ENCODE measurements at regions not wholly inside any gene's neighbourhood (a gene's known extent, or its start where the extent isn't known, plus 50 kb on each side); places are given as distances from the start of the nearest gene placed in this dataset.
"Not testable (repeated sequence)": the region's sequence is repeated elsewhere in the genome, so short reads cannot be mapped to it uniquely, and the experiment has no call there.

DNA sequence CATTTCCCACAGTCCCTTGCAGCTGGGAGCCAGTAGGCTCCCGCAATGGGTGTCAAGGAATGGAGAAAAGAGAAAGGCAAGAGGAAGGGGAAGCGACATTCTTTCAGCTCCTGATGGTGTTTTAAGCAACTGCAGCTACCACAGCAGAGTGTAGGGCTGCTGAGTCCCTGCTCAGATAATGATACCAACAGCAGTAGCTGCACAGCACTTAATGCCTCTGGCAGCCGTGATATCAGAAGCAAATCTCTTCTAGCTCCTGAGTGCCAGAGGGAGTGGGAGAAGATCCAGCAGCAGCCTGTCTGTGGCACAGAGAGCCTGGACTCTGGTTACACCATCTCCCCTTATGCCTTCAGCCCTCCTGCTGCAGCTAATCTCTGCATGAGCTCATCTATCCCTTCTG, 186.1 kb upstream of the LMCD1 start:
- FAIRE-seq = not testable (repeated sequence)

DNA sequence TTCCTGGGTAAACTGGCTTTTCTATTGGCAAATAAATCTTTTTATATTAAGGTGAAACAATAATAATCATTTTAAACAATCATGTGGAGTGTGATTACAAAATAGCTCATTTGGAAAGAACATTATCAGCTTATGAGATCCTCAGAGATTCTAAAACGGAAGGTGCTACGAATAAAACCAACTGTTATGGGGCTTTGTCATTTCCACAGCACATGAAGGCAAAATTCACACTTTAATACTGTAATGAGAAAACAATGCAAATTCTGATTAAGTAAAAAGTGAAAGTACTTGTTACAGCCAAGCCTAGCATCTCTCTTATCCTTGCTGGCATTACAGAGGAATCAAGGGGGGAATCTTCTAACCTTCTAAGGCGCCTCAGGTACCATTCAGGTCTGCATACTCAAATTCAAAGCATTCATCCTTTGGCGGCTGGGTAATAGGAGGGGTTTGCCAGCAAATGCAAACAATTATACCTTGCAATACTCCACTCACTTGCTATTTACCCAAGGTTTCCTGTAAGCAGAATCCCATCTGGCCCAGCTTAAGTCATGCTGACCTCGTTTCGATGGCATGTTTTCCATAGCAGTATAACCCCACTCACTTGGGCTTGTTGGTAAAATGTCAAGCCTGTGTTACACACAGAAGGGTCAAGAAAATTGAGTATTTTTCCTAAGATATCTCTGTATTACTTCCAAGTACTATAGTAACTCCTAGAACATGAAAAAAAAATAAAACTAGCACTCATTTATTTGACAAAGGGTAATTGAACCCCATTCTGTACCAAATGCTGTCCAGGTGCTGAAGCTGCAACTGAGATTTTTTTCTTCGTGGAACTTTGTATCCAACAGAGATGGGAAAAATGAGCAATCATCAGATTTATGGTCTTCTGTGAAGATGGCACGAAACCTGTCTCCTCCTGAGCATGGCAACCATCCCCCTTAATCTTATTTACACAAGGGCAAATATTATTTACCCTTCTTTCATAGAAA, 183.7 kb upstream of the LMCD1 start:
- FAIRE-seq = no peak

GRCh38 chr3:8319935-8320634, 181.5 kb upstream of the LMCD1 start:
- FAIRE-seq = no peak

GRCh38 chr3:8320711-8321458, 180.7 kb upstream of the LMCD1 start:
- no peak for FAIRE-seq

GRCh38 chr3:8324747-8325146, 176.9 kb upstream of the LMCD1 start:
- no peak for FAIRE-seq

DNA sequence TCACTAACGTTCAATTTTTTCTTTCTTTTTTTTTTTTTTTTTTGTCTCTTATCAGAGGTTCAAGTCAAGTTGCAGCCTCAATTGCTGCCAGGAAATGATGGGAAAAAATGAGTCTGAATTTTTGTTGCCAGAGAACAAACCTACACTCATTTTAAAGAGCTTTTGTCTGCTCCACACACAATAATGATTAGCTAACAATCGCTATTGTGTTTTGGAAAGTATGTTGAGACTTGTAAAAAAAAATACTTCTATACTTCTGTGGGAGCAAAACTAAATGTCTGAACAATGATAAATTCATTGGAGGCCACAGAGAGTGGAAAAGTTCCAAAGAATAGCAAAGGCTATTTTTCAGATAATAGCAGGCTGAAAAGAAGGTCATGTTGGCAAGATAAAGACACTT, 176.3 kb upstream of the LMCD1 start:
- no peak for FAIRE-seq

DNA sequence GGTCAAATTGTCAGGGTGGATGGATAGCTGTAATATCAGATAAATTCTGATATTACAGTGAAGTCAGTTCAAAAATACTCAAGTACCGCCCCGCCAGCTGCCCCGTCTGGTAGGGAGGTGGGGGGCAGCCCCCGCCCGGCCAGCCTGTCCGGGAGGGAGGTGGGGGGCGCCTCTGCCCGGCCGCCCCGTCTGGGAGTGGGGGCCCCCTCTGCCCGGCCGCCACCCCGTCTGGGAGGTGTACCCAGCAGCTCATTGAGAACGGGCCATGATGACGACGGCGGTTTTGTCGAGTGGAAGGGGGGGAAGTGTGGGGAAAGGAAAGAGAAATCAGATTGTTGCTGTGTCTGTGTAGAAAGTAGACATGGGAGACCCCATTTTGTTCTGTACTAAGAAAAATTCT, 175.8 kb upstream of the LMCD1 start:
- FAIRE-seq = not testable (repeated sequence)

GRCh38 chr3:8327739-8328138, 173.9 kb upstream of the LMCD1 start:
- no peak for FAIRE-seq

- FAIRE-seq = no peak
These were observed 172.7 kb upstream of the LMCD1 start for GRCh38 chr3:8328967-8329366.

DNA sequence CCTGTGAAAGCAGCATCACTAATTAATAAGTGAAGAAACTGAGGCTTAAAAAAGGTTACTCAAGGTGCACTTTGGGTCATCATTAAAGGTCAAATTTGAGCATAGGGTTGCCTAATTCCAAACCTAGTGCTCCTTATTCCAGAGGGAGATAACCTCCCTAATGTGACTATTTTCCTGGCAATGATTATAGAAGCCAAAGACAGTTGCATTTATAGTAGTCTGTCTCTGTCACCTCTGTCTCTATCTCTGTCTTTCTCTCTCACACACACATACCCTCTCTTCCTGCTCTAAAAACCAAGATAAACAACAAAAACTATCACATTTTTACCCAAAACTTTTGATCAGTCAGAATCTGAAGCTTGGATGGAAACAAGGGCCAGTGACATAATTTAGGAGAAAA, 172.0 kb upstream of the LMCD1 start:
- FAIRE-seq = no peak

- FAIRE-seq = no peak
These were observed 165.2 kb upstream of the LMCD1 start for GRCh38 chr3:8336456-8336855.

DNA sequence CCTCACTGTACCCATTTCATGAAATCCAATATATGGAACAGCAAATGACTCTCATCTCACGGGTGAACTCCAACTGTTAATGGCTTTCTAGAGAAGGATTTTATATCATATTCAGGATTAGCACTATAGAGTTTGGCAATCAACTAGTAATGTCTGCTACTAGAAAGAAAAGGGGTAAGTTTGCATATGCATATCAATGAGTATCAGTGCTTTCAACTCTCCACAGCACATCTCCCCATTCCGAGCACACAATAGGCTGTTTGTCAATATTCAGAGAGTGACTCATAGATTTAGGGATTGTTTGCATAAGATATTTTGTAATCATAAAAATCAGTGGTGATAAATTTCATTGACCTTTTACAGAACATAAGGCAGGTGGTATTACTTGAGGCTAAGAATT, 163.2 kb upstream of the LMCD1 start:
- no peak for FAIRE-seq

- no peak for FAIRE-seq
These were observed 159.8 kb upstream of the LMCD1 start for GRCh38 chr3:8341821-8342247.

- FAIRE-seq = no peak
These were observed 158.6 kb upstream of the LMCD1 start for GRCh38 chr3:8343058-8343457.

DNA sequence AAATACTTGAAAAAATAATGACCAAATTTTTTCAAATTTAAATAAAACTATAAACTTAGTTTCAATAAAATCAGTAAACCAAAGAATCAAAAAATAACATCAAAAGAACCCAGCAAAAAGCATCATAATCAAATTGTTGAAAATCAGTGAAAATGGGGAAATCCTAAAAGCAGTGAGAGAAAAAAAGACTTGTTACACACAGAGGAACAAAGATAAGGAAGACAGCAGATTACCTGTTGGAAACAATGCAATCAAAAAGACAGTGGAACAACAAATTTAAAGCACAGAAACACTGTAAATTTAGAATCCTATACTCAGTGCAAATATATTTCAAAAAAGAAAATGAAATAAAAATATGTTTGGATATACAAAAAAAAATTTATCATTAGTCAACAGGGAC, 156.2 kb upstream of the LMCD1 start:
- no peak for FAIRE-seq

GRCh38 chr3:8348076-8348475, 153.5 kb upstream of the LMCD1 start:
- FAIRE-seq = no peak

- no peak for FAIRE-seq
These were observed 149.1 kb upstream of the LMCD1 start for GRCh38 chr3:8352475-8352874.

GRCh38 chr3:8353364-8353763, 148.3 kb upstream of the LMCD1 start:
- FAIRE-seq = no peak

- FAIRE-seq = no peak
These were observed 146.3 kb upstream of the LMCD1 start for GRCh38 chr3:8355346-8355745.

- FAIRE-seq = not testable (repeated sequence)
These were observed 145.6 kb upstream of the LMCD1 start for GRCh38 chr3:8356066-8356465.

DNA sequence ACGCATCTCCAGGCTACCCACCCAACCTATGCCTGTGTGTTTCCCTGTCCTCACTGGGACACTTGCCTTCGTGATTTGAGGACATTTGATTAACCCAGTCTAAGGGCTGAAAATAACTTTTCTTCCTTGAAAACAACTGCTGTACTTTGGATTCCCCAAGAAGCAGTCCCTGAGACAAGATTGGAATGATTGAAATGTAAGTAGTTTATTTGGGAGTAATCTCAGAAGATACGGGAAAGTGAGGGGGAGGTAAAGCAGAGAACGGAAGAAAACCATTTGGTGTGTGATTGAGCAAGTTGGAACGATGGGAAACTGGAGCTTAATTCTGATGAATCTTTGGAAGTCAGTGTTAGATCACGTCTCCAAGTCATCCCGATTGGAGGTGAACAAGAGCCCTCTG, 143.8 kb upstream of the LMCD1 start:
- FAIRE-seq = no peak

GRCh38 chr3:8359133-8359532, 142.5 kb upstream of the LMCD1 start:
- no peak for FAIRE-seq

GRCh38 chr3:8363200-8363599, 138.4 kb upstream of the LMCD1 start:
- no peak for FAIRE-seq
